Brain microvascular endothelial cell (primary cell): ENCODE measurements at regions not wholly inside any gene's neighbourhood (a gene's known extent, or its start where the extent isn't known, plus 50 kb on each side); places are given as distances from the start of the nearest gene placed in this dataset.
A peak's percentile ranks its signal among the peaks of the same experiment; 100 is the strongest.

Experiments
- DNase-seq: peaks from one replicate; pipeline ENCODE4 v3.0.0-alpha.2; 2020
- H3K27ac ChIP-seq: fragments of 250-450 bp; sonication (Bioruptor Pico); 2 replicates; pipeline ENCODE4 v1.5.1; 2020; ENCODE audit warnings: mild to moderate bottlenecking, moderate library complexity
- H3K27me3 ChIP-seq: fragments of 250-450 bp; sonication (Bioruptor Pico); replicated peaks from 2 replicates; pipeline ENCODE4 v1.5.1; 2020; ENCODE audit warnings: mild to moderate bottlenecking
- H3K36me3 ChIP-seq: fragments of 250-450 bp; sonication (Bioruptor Pico); replicated peaks from 2 replicates; pipeline ENCODE4 v1.5.1; 2020; ENCODE audit warnings: mild to moderate bottlenecking
- H3K4me3 ChIP-seq: 2 replicates; pipeline ENCODE4 v1.5.1; 2011; ENCODE audit warnings: low read depth, mild to moderate bottlenecking, control low read depth, low read length, moderate library complexity
- in situ Hi-C: cut with HindIII; loops from 2 replicates; pipeline ENCODE4 v1.10.0; 2017; ENCODE audit warnings: low sequenced_read_pairs, low pct_ligation_motif_present
- TF ChIP-seq, protein P1 (sequence below): IDR thresholded peaks from 2 replicates; pipeline ENCODE4 v1.5.1; 2011; ENCODE audit warnings: low read depth, mild to moderate bottlenecking, moderate library complexity, low read length, control low read depth, inconsistent platforms; ENCODE audit errors: missing control alignments

DNA sequence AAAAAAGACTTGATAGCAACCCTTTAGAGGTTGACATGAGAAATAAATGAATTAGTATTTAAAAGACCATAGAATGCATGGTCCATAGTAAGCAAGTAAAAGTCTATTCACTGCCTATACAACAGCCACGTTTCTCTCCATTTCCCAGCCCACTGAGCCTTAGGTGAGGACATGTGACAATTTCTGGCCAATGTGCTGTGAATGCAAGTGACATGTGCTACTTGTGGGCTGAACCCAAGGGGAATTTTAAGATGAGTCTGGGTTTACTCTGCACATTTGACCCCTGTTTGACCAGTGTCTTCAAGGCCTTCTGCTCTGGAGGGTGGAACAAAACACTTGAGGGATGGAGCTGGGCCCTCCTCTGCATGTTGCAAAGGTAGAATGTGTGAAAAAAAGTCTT, 384.4 kb upstream of the KLF6 start:
- TF ChIP-seq, protein P1, sequence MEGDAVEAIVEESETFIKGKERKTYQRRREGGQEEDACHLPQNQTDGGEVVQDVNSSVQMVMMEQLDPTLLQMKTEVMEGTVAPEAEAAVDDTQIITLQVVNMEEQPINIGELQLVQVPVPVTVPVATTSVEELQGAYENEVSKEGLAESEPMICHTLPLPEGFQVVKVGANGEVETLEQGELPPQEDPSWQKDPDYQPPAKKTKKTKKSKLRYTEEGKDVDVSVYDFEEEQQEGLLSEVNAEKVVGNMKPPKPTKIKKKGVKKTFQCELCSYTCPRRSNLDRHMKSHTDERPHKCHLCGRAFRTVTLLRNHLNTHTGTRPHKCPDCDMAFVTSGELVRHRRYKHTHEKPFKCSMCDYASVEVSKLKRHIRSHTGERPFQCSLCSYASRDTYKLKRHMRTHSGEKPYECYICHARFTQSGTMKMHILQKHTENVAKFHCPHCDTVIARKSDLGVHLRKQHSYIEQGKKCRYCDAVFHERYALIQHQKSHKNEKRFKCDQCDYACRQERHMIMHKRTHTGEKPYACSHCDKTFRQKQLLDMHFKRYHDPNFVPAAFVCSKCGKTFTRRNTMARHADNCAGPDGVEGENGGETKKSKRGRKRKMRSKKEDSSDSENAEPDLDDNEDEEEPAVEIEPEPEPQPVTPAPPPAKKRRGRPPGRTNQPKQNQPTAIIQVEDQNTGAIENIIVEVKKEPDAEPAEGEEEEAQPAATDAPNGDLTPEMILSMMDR = no peak
- Histone ChIP-seq H3K36me3 (no peaks in the 10 kb centered on the region), H3K27ac (no peak overlapping the region), H3K27me3 (no peaks in the 10 kb centered on the region), H3K4me3 (no peak overlapping the region)
- in situ Hi-C loops = no loop called here
- no peak for DNase-seq

DNA sequence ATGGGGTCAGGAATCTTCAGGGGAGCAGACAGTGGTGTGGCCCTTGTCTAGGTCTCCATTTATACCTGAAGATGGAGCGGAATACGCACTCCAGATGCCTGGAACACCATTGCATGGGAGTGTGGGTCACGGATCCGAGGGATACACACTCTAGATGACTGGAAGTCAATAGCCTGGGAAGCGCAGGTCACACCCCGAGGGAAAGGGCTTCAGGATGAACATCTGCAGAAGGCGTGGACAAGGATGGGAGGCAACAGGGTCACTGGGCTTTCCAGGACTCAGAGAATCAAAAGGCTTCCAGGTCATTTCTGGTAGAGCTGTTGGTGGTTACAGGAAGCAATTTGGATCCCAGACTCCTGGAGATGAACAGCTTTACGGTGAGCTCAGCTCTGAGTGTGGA, 382.2 kb upstream of the KLF6 start:
- Histone ChIP-seq H3K27me3 (no peaks in the 10 kb centered on the region), H3K36me3 (no peaks in the 10 kb centered on the region), H3K4me3 (no peak overlapping the region), H3K27ac (no peak overlapping the region)
- TF ChIP-seq, protein P1 = no peak
- in situ Hi-C loops = no loop called here
- no peak for DNase-seq

DNA sequence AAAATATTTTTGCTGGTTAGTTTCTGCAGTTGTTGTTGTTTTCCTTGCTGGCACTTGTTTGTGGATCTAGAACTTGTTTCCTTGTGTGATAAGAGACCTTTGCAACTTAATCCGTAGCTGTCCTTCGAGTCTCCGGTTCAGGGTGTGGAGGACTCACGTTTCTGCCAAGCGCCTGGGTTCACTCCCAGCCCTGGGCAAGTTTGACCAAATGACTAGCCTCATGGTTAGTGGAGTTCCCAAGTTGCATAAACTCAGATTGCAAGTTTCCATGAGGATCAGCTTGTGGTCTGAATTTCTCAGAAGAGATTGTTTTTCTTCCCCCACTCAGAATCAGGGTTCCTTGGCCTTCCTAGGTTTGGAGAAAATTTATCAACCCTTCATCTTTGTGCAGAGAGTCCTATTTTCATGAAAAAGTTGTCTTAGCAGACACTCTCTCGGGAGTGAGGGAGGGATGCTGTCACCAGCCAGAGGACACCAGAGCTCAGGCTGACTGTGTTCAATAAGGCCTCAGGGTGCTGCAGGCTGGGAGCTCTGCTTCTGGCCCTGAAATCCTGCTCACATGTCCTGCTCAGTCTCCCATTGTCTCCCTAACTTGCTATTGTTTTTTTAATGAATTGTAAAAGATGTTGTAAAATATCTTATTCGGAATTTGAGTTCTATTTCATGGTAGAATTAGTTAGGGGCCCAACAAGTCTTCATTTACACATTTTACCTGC, 377.7 kb upstream of the KLF6 start:
- TF ChIP-seq, protein P1 = no peak
- H3K27me3 ChIP-seq = no peaks in the 10 kb centered on the region
- in situ Hi-C loops = no loop called here
- no peaks in the 10 kb centered on the region for H3K36me3 ChIP-seq
- no peak overlapping the region for H3K4me3 ChIP-seq
- DNase-seq = no peak
- no peak overlapping the region for H3K27ac ChIP-seq

DNA sequence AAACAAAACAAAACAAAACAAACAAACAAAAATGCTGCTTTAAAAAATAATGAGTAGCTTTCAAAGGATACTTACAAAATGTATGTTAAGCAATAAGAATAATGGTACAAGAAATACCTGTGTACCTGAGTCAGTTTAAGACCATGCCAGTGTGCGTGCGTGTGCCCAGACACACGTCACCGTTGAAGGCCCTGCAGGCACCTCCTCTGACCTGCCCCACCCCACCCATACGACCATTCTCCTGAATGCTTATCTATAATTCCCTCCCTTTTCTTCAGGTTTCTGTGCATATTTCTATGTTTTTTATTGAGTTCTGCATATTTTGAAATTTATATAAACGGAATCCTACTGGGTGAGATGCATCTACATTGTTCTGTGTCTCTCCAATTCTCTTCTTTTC, 374.2 kb upstream of the KLF6 start:
- DNase-seq = no peak
- no peaks in the 10 kb centered on the region for H3K36me3 ChIP-seq
- no peaks in the 10 kb centered on the region for H3K27me3 ChIP-seq
- H3K27ac ChIP-seq = no peak overlapping the region
- TF ChIP-seq, protein P1 = no peak
- no peak overlapping the region for H3K4me3 ChIP-seq
- in situ Hi-C loops = no loop called here

DNA sequence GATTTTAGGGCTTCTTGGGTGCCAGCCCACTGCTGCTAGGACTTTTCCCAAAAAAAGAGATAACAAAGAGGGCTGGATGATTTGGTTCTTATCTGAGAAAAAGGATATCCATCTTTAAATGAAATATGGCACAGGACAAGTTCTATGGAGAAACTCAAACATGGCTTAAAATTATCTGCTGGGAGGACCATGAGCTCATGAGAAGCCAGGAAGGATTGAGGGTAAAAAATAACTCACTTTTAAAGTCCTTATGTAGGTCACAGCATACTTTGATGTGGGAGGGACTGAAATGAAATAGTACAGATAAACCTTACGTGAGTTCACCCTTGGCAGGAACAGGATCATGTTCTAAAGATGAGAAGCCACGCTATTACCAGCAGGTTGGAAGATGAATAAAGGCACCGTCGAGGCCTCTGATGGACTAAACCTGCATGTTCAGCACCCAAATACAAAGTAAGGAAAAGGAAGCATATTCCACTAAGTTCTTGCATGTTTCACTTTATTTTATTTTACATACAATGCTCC, 369.2 kb upstream of the KLF6 start:
- in situ Hi-C loops = no loop called here
- H3K4me3 ChIP-seq = no peak overlapping the region
- H3K27ac ChIP-seq = no peak overlapping the region
- H3K36me3 ChIP-seq = no peaks in the 10 kb centered on the region
- H3K27me3 ChIP-seq = no peaks in the 10 kb centered on the region
- no peak for DNase-seq
- TF ChIP-seq, protein P1 = no peak

DNA sequence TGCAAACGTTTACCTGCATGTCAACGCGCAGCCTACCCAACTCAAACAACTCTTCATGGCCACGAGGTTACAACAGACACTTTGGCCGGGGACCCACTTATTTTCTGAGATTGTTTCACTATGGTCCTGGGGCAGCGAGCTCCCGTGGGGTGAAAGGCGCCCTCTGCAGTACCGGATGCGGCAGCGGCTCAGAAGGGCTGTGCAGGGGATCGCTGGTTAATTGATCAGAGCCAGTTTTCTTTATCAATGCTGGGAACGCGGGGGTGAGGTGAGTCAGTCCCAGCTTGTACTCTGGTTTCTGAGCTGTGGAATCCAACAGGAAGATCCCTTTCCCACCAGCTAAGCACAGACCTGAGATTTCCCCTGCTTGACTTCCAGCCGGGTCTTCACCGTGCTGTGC, 366.5 kb upstream of the KLF6 start:
- Histone ChIP-seq H3K36me3 (no peaks in the 10 kb centered on the region), H3K4me3 (no peak overlapping the region)

More for the DNA sequence above, 366.5 kb upstream of the KLF6 start:
- in situ Hi-C loops = no loop called here
- no peak for DNase-seq
- TF ChIP-seq, protein P1 = peak; percentile 42
- no peaks in the 10 kb centered on the region for H3K27me3 ChIP-seq
- H3K27ac ChIP-seq = no peak overlapping the region
